ENCODE measurements at regions not wholly inside any gene's neighbourhood (a gene's known extent, or its start where the extent isn't known, plus 50 kb on each side); places are given as distances from the start of the nearest gene placed in this dataset.

DNA sequence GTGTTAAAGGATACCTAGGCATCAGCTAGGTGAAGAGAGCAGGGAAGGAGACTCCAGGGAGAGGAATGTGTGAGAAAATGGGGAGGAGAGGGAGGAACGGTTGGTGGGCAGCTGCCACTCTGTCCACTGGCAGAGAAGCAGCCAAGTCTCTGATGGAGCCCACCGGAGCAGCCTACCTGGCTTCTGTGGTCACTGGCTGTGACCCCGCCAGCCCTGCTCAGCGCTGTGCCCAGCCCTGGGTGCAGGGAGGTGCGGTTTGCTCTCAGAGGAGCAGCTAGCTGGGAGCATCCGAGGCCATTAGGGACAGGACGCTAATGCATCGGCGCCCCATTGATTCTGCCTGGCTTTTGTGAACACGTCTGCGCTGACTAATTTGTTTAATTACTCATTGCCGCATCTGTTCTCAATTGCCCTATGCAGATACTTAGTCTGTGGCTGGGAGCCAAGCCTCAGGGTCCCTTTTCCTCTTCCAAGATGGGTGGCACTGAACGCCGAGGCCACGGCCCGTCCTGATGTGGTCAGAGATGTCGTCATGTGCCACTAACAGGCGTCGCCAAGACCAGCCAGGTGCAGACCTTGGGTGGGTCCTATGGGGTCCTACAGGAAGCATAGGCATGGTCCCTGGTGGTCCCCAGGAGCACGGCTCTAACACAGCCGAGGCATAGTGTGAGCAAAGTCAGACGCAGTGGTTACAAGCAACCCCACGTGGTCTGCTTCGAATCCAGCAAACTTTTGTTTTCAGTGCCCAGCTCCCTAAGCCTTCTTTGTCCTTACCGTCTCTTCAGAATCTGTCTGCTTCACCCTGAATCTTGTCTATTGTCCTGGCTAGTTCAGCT is 82.0 kb downstream of the RRM2 start:
- TF ChIP-seq CTCF (IDR thresholded peaks at IDR 0.05; ENCODE audit: poor library complexity) (no peak), EZH2 (IDR thresholded peaks at IDR 0.05; ENCODE audit: borderline replicate concordance) (no peak)

All from hepatocyte (in vitro differentiated cells).